ENCODE measurements at regions not wholly inside any gene's neighbourhood (a gene's known extent, or its start where the extent isn't known, plus 50 kb on each side); places are given as distances from the start of the nearest gene placed in this dataset.

DNA sequence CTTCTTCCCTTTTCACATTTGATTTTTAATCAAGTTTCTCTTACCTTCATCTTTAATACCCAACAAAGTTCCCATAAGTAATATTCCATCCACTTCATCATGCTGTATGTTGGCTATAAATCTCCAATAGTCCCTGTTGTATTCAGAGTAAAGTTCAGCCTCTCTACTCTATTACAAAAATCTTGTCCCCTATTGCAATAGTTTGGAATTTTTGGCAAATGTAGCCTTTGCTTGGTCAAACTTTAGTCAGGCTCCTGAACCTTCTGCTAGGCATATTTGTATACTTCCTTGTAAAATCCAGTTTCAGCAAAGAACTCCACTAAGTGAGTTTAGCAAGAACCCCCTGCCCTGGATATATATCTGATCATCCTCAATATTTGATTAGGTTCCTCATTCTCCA, 54.0 kb upstream of the PACRGL start:
- DNase-seq: no peak

Measured in inflammatory macrophage (primary cell).